Parathyroid adenoma (tissue), 2 donors: ENCODE measurements at regions not wholly inside any gene's neighbourhood (a gene's known extent, or its start where the extent isn't known, plus 50 kb on each side); places are given as distances from the start of the nearest gene placed in this dataset.
"Not testable (repeated sequence)": the region's sequence is repeated elsewhere in the genome, so short reads cannot be mapped to it uniquely, and the experiment has no call there.

Experiments
- H2AFZ ChIP-seq: fragments of 300-600 bp; sonication (generic); one replicate; pipeline ENCODE4 v1.7.0; 2017; ENCODE audit warnings: antibody characterized with exemption, mild to moderate bottlenecking
- H3K27ac ChIP-seq: fragments of 300-600 bp; sonication (generic); one replicate; pipeline ENCODE4 v1.7.0; 2017
- H3K27me3 ChIP-seq: fragments of 300-600 bp; sonication (generic); one replicate; pipeline ENCODE4 v1.7.0; 2017; ENCODE audit warnings: low read length; ENCODE audit not compliant: control insufficient read depth, insufficient read depth
- H3K36me3 ChIP-seq: fragments of 300-600 bp; sonication (generic); one replicate; pipeline ENCODE4 v1.7.0; 2017; ENCODE audit warnings: low read length; ENCODE audit not compliant: control insufficient read depth, insufficient read depth
- H3K4me1 ChIP-seq: fragments of 300-600 bp; sonication (generic); one replicate; pipeline ENCODE4 v1.7.0; 2017; ENCODE audit warnings: control low read depth
- H3K4me2 ChIP-seq: fragments of 300-600 bp; sonication (generic); one replicate; pipeline ENCODE4 v1.7.0; 2017; ENCODE audit warnings: low read length
- H3K4me3 ChIP-seq: fragments of 300-600 bp; sonication (generic); one replicate; pipeline ENCODE4 v1.7.0; 2017; ENCODE audit warnings: low read depth, low read length
- H3K79me2 ChIP-seq: fragments of 300-600 bp; sonication (generic); one replicate; pipeline ENCODE4 v1.7.0; 2017; ENCODE audit warnings: control low read depth
- H3K9ac ChIP-seq: fragments of 300-600 bp; sonication (generic); one replicate; pipeline ENCODE4 v1.7.0; 2017; ENCODE audit warnings: mild to moderate bottlenecking
- H3K9me3 ChIP-seq: fragments of 300-600 bp; sonication (generic); one replicate; pipeline ENCODE4 v1.7.0; 2017; ENCODE audit warnings: low read length; ENCODE audit not compliant: control insufficient read depth
- TF ChIP-seq, protein P1 (sequence below): fragments of 300-600 bp; sonication (generic); IDR thresholded peaks from one replicate; pipeline ENCODE4 v1.7.0; 2017; ENCODE audit warnings: antibody characterized with exemption, mild to moderate bottlenecking
- donor health status: primary hyperparathyroidism.

DNA sequence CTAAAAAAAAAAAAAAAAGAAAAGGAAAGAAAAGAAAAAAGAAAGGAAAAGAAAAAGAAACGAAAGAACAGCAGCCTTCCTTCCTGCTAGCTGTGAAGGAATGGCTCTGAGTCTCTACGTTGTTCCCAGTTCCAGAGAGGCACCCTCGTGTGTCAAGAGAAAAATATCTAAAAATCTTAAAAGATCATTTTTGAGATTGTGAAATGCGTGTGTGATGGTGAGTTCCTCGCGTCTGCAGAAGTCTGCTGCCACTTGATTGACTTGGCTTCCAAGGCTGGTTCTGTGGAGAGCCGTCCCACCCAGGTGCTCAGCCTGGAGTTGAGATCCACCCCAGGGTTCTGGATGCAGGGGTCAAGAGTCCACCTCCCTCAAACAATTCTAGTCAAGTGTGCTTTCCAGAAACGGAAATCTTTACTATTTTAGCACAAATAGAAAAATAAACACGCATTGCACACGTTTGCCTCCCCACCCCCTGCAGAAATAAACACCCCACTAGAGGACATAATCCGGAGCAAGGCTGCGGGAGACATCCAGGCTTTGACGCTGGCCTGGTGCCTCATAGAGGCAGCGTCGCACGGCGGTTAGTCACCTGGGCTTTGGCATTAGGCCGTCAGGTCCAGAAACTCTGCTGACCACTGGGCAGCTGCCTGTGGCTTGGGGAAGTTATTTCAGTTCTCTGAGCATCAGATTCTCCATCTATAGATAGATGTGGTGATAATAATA, 265.4 kb downstream of the FAM43A start:
- Histone ChIP-seq H3K4me2 (no peak overlapping the region), H3K79me2 (no peaks in the 10 kb centered on the region), H3K36me3 (no peaks in the 10 kb centered on the region), H2AFZ (no peak overlapping the region), H3K27ac (no peak overlapping the region), H3K9ac (no peak overlapping the region), H3K27me3 (no peaks in the 10 kb centered on the region), H3K4me3 (no peak overlapping the region), H3K9me3 (no peaks in the 10 kb centered on the region), H3K4me1 (peaks cover 9% of the 10 kb centered on the region)
- TF ChIP-seq, protein P1, sequence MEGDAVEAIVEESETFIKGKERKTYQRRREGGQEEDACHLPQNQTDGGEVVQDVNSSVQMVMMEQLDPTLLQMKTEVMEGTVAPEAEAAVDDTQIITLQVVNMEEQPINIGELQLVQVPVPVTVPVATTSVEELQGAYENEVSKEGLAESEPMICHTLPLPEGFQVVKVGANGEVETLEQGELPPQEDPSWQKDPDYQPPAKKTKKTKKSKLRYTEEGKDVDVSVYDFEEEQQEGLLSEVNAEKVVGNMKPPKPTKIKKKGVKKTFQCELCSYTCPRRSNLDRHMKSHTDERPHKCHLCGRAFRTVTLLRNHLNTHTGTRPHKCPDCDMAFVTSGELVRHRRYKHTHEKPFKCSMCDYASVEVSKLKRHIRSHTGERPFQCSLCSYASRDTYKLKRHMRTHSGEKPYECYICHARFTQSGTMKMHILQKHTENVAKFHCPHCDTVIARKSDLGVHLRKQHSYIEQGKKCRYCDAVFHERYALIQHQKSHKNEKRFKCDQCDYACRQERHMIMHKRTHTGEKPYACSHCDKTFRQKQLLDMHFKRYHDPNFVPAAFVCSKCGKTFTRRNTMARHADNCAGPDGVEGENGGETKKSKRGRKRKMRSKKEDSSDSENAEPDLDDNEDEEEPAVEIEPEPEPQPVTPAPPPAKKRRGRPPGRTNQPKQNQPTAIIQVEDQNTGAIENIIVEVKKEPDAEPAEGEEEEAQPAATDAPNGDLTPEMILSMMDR, result no peak

DNA sequence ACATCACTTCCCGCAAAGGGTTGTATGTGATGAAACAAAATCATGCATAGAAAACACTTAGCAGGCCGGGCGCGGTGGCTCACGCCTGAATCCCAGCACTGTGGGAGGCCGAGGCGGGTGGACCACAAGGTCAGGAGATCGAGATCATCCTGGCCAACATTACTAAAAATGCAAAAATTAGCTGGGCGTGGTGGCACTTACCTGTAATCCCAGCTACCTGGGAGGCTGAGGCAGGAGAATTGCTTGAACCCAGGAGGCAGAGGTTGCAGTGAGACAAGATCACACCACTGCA, 265.9 kb downstream of the FAM43A start:
- H3K9ac ChIP-seq, H3K4me1 ChIP-seq, H3K9me3 ChIP-seq, H3K4me3 ChIP-seq, H3K27ac ChIP-seq, H3K79me2 ChIP-seq, H3K36me3 ChIP-seq, H3K27me3 ChIP-seq, H3K4me2 ChIP-seq, H2AFZ ChIP-seq: not testable (repeated sequence)

DNA sequence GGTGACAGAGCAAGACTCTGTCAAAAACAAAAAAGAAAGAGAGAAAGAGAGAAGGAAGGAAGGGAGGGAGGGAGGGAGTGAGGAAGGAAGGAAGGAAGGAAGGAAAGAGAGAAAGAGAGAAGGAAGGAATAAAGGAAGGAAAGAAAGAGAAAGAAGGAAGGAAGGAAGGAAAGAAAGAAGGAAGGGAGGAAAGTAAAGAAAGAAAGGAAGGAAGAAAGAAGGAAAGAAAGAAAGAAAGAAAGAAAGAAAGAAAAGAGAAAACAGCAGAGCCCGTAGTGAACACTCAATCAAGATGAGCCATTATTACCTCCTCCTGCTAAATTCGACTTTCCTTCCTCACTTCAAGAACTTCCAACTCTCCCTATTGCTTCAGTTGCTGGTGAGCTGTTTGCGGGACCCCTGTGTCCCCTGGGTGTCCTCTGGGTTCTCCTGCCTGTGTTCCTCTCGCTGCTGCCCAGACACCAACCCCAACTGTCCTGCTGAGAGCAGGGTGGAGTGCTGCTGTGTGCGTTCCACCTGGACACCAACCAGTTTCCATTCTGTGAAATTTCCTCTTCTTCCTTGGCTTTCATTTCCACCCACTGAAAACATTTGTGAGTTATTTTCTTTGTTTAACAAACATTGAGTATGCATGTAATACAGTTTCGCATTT, 266.4 kb downstream of the FAM43A start:
- H3K79me2 ChIP-seq, result no peaks in the 10 kb centered on the region
- H3K4me3 ChIP-seq, result no peak overlapping the region
- H3K27ac ChIP-seq, result no peak overlapping the region
- TF ChIP-seq, protein P1, result no peak
- H3K9ac ChIP-seq, result no peak overlapping the region
- H2AFZ ChIP-seq, result no peak overlapping the region
- no peaks in the 10 kb centered on the region for H3K36me3 ChIP-seq
- no peaks in the 10 kb centered on the region for H3K9me3 ChIP-seq
- no peak overlapping the region for H3K4me2 ChIP-seq
- H3K4me1 ChIP-seq, result peaks cover 9% of the 10 kb centered on the region
- H3K27me3 ChIP-seq, result no peaks in the 10 kb centered on the region

DNA sequence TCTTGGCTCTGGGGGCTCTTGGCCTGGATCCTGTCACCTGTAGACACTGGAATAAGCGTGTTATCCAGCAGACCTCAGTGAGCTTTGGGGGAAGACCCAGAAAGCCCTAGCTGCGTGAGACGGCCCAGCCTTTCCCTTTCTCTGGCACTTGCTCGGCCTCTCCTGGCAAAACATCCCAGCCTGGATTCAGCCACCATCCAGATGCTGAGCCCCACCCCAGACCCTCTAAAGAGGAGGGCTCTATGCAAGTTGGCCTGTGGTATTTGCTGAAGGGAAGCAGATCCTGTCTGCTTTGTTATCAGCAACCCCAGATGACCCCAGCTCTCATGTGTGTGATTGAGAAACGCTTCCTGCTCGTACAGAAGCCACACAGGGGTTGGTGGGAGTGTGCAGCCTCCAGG, 267.2 kb downstream of the FAM43A start:
- Histone ChIP-seq H3K9ac (no peak overlapping the region), H3K4me2 (no peak overlapping the region), H3K79me2 (no peaks in the 10 kb centered on the region), H3K27ac (no peak overlapping the region), H3K4me1 (peaks cover 9% of the 10 kb centered on the region), H2AFZ (no peak overlapping the region), H3K36me3 (no peaks in the 10 kb centered on the region), H3K27me3 (no peaks in the 10 kb centered on the region), H3K4me3 (no peak overlapping the region), H3K9me3 (no peaks in the 10 kb centered on the region)
- TF ChIP-seq, protein P1, result no peak

DNA sequence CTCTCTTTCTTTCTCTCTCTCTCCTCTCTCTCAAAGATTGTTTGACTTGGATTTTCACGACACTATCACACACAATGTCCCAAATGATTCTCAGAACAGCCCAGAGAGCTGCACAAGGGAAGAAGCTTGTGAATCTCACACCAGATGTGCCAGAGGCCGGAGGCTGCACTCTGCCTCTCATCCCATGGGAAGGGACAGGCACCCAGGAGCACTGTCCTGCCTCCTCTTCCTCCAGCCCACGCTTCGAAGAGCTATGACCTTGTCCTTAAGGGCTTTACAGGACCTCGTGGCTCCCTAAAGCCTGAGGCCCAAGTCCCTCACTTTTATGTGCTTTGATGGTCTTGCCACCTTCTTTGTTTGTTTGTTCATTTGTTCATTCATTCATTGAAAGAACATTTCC, 267.6 kb downstream of the FAM43A start:
- Histone ChIP-seq H3K27me3 (no peaks in the 10 kb centered on the region), H3K9me3 (no peaks in the 10 kb centered on the region), H3K4me3 (no peak overlapping the region), H3K9ac (no peak overlapping the region), H3K4me2 (no peak overlapping the region), H3K4me1 (peaks cover 9% of the 10 kb centered on the region), H3K36me3 (no peaks in the 10 kb centered on the region), H3K27ac (no peak overlapping the region), H2AFZ (no peak overlapping the region), H3K79me2 (no peaks in the 10 kb centered on the region)
- TF ChIP-seq, protein P1, result no peak
